Upper lobe of right lung (tissue), 1 donor: ENCODE measurements at regions not wholly inside any gene's neighbourhood (a gene's known extent, or its start where the extent isn't known, plus 50 kb on each side); places are given as distances from the start of the nearest gene placed in this dataset.

Experiments
- ATAC-seq: fragments of 200-7000 bp; cut with Tn5 transposase; one replicate; pipeline ENCODE4 v1.9.1; 2020; ENCODE audit warnings: mild to moderate bottlenecking, moderate library complexity
- DNase-seq: peaks from one replicate; pipeline ENCODE4 v3.0.0-alpha.2; 2020
- H3K27ac ChIP-seq: fragments of 200-600 bp; one replicate; pipeline ENCODE4 v1.8.0; 2022
- H3K27me3 ChIP-seq: fragments of 200-600 bp; one replicate; pipeline ENCODE4 v1.8.0; 2022; ENCODE audit warnings: mild to moderate bottlenecking
- H3K36me3 ChIP-seq: fragments of 200-600 bp; one replicate; pipeline ENCODE4 v1.8.0; 2022
- H3K4me1 ChIP-seq: fragments of 200-600 bp; one replicate; pipeline ENCODE4 v1.8.0; 2022
- H3K4me3 ChIP-seq: fragments of 200-600 bp; one replicate; pipeline ENCODE4 v1.8.0; 2022; ENCODE audit warnings: mild to moderate bottlenecking
- H3K9me3 ChIP-seq: fragments of 200-600 bp; one replicate; pipeline ENCODE4 v1.8.0; 2022
- CTCF ChIP-seq: fragments of 200-600 bp; IDR thresholded peaks from one replicate; pipeline ENCODE4 v1.8.0; 2022; ENCODE audit warnings: antibody characterized with exemption
- intact Hi-C: fragments of 100-400 bp; cut with DNase I; formaldehyde crosslinking; loops from one replicate; pipeline ENCODE4 v1.11.0; 2022
- donor health status: DM: no; HTN: yes; CAD: no; lungs with severe emphysema.

- no peak overlapping the region for H3K4me3 ChIP-seq
- no peaks in the 10 kb centered on the region for H3K36me3 ChIP-seq
- H3K9me3 ChIP-seq: no peaks in the 10 kb centered on the region
- no peak overlapping the region for H3K27ac ChIP-seq
- H3K27me3 ChIP-seq: no peaks in the 10 kb centered on the region
- peak; percentile 50 for DNase-seq
- no peak for TF ChIP-seq CTCF
- ATAC-seq: no peak
- intact Hi-C loops: no loop called here
- H3K4me1 ChIP-seq: no peaks in the 10 kb centered on the region
Measured at GRCh38 chr7:155885167-155886155, 73.2 kb upstream of the SHH start.

- H3K4me3 ChIP-seq: no peak overlapping the region
- H3K27ac ChIP-seq: no peak overlapping the region
- intact Hi-C loops: no loop called here
- no peaks in the 10 kb centered on the region for H3K36me3 ChIP-seq
- DNase-seq (peak; percentile 51), ATAC-seq (no peak)
- H3K9me3 ChIP-seq: no peaks in the 10 kb centered on the region
- TF ChIP-seq CTCF: no peak
- no peaks in the 10 kb centered on the region for H3K4me1 ChIP-seq
- no peaks in the 10 kb centered on the region for H3K27me3 ChIP-seq
Measured at GRCh38 chr7:155884225-155885166, 72.2 kb upstream of the SHH start.

GRCh38 chr7:155883491-155884224 is 71.4 kb upstream of the SHH start:
- no peak overlapping the region for H3K4me3 ChIP-seq
- no peak for ATAC-seq

GRCh38 chr7:155882596-155882995 is 70.3 kb upstream of the SHH start:
- Histone ChIP-seq H3K36me3 (no peaks in the 10 kb centered on the region), H3K27ac (no peak overlapping the region), H3K9me3 (no peaks in the 10 kb centered on the region), H3K4me3 (no peak overlapping the region), H3K4me1 (no peaks in the 10 kb centered on the region), H3K27me3 (no peaks in the 10 kb centered on the region)
- intact Hi-C loops: no loop called here
- DNase-seq (no peak), ATAC-seq (no peak)
- TF ChIP-seq CTCF: no peak

More at GRCh38 chr7:155883491-155884224, 71.4 kb upstream of the SHH start:
- Histone ChIP-seq H3K36me3 (no peaks in the 10 kb centered on the region), H3K27ac (no peak overlapping the region), H3K9me3 (no peaks in the 10 kb centered on the region), H3K4me1 (no peaks in the 10 kb centered on the region), H3K27me3 (no peaks in the 10 kb centered on the region)
- DNase-seq: no peak
- no peak for TF ChIP-seq CTCF
- intact Hi-C loops: no loop called here
